Neural progenitor cell (in vitro differentiated cells): ENCODE measurements at regions not wholly inside any gene's neighbourhood (a gene's known extent, or its start where the extent isn't known, plus 50 kb on each side); places are given as distances from the start of the nearest gene placed in this dataset.
"Not testable (repeated sequence)": the region's sequence is repeated elsewhere in the genome, so short reads cannot be mapped to it uniquely, and the experiment has no call there.

Experiments
- EZH2 ChIP-seq: fragments of 200-600 bp; sonication (generic); IDR thresholded peaks from 2 replicates; pipeline ENCODE4 v1.6.1; 2017; ENCODE audit warnings: antibody characterized with exemption, mild to moderate bottlenecking, moderate library complexity
- TF ChIP-seq, protein P1 (sequence below): fragments of 200-600 bp; sonication (generic); IDR thresholded peaks from 2 replicates; pipeline ENCODE4 v1.5.1; 2017; ENCODE audit warnings: antibody characterized with exemption, mild to moderate bottlenecking

DNA sequence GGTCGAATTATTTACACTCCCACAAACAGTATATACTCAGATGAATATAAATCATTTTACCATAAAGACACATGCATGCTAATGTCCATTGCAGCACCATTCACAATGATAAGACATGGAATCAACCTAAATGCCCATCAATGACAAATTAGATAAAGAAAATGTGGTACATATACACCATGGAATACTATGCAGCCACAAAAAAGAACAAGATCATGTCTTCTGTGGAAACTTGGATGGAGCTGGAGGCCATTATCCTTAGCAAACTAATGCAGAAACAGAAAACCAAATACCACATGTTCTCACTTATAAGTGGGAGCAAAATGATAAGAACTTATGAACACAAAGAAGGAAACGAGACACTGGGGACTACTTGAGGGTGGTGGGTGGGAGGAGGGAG is 125.3 kb downstream of the CD83 start:
- TF ChIP-seq EZH2: not testable (repeated sequence)
- TF ChIP-seq, protein P1, sequence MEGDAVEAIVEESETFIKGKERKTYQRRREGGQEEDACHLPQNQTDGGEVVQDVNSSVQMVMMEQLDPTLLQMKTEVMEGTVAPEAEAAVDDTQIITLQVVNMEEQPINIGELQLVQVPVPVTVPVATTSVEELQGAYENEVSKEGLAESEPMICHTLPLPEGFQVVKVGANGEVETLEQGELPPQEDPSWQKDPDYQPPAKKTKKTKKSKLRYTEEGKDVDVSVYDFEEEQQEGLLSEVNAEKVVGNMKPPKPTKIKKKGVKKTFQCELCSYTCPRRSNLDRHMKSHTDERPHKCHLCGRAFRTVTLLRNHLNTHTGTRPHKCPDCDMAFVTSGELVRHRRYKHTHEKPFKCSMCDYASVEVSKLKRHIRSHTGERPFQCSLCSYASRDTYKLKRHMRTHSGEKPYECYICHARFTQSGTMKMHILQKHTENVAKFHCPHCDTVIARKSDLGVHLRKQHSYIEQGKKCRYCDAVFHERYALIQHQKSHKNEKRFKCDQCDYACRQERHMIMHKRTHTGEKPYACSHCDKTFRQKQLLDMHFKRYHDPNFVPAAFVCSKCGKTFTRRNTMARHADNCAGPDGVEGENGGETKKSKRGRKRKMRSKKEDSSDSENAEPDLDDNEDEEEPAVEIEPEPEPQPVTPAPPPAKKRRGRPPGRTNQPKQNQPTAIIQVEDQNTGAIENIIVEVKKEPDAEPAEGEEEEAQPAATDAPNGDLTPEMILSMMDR: not testable (repeated sequence)
